ENCODE measurements at regions not wholly inside any gene's neighbourhood (a gene's known extent, or its start where the extent isn't known, plus 50 kb on each side); places are given as distances from the start of the nearest gene placed in this dataset.

GRCh38 chr4:149136951-149137620 is 678.6 kb downstream of the IQCM start:
- ChIA-PET CTCF (no interaction called here), POLR2A (no interaction called here)

GRCh38 chr4:149135062-149135461 is 680.6 kb downstream of the IQCM start:
- CTCF ChIA-PET, result no interaction called here
- POLR2A ChIA-PET, result no interaction called here

- POLR2A ChIA-PET, result no interaction called here
- CTCF ChIA-PET, result no interaction called here
Observed at GRCh38 chr4:149121023-149121404, 678.8 kb upstream of the NR3C2 start.

- ChIA-PET CTCF (no interaction called here), POLR2A (no interaction called here)
Observed at GRCh38 chr4:149120331-149121022, 678.3 kb upstream of the NR3C2 start.

GRCh38 chr4:149116806-149117205 is 674.6 kb upstream of the NR3C2 start:
- CTCF ChIA-PET, result no interaction called here
- POLR2A ChIA-PET, result no interaction called here

GRCh38 chr4:149113804-149114430 is 671.7 kb upstream of the NR3C2 start:
- ChIA-PET CTCF (no interaction called here), POLR2A (no interaction called here)

GRCh38 chr4:149112109-149112508 is 669.9 kb upstream of the NR3C2 start:
- ChIA-PET CTCF (no interaction called here), POLR2A (no interaction called here)

GRCh38 chr4:149110481-149110880 is 668.3 kb upstream of the NR3C2 start:
- CTCF ChIA-PET, result no interaction called here
- POLR2A ChIA-PET, result no interaction called here

- POLR2A ChIA-PET, result no interaction called here
- CTCF ChIA-PET, result no interaction called here
Observed at GRCh38 chr4:149108626-149109025, 666.4 kb upstream of the NR3C2 start.

GRCh38 chr4:149102765-149103164 is 660.6 kb upstream of the NR3C2 start:
- ChIA-PET CTCF (no interaction called here), POLR2A (no interaction called here)

GRCh38 chr4:149101649-149102048 is 659.4 kb upstream of the NR3C2 start:
- CTCF ChIA-PET, result no interaction called here
- POLR2A ChIA-PET, result no interaction called here

- CTCF ChIA-PET, result no interaction called here
- POLR2A ChIA-PET, result no interaction called here
Observed at GRCh38 chr4:149095811-149096210, 653.6 kb upstream of the NR3C2 start.

GRCh38 chr4:149095001-149095400 is 652.8 kb upstream of the NR3C2 start:
- CTCF ChIA-PET, result no interaction called here
- POLR2A ChIA-PET, result no interaction called here

- ChIA-PET POLR2A (no interaction called here), CTCF (no interaction called here)
Observed at GRCh38 chr4:149084144-149084543, 641.9 kb upstream of the NR3C2 start.

GRCh38 chr4:149077181-149077580 is 635.0 kb upstream of the NR3C2 start:
- ChIA-PET POLR2A (no interaction called here), CTCF (no interaction called here)

- CTCF ChIA-PET, result no interaction called here
- POLR2A ChIA-PET, result no interaction called here
Observed at GRCh38 chr4:149076401-149076800, 634.2 kb upstream of the NR3C2 start.

- ChIA-PET CTCF (no interaction called here), POLR2A (no interaction called here)
Observed at GRCh38 chr4:149072384-149072783, 630.2 kb upstream of the NR3C2 start.

GRCh38 chr4:149065753-149066152 is 623.5 kb upstream of the NR3C2 start:
- POLR2A ChIA-PET, result no interaction called here
- CTCF ChIA-PET, result no interaction called here

GRCh38 chr4:149062997-149063396 is 620.8 kb upstream of the NR3C2 start:
- CTCF ChIA-PET, result interaction anchor here (0.7 kb wide), 1 partner anchor 1013 kb away, joined by 5 read pairs; no protein-coding TSS in a partner anchor

GRCh38 chr4:149057594-149057993 is 615.4 kb upstream of the NR3C2 start:
- POLR2A ChIA-PET, result no interaction called here
- CTCF ChIA-PET, result no interaction called here

More at GRCh38 chr4:149062997-149063396, 620.8 kb upstream of the NR3C2 start:
- POLR2A ChIA-PET, result no interaction called here

GRCh38 chr4:149056615-149057014 is 614.4 kb upstream of the NR3C2 start:
- POLR2A ChIA-PET, result no interaction called here
- CTCF ChIA-PET, result no interaction called here

- POLR2A ChIA-PET, result no interaction called here
- CTCF ChIA-PET, result no interaction called here
Observed at GRCh38 chr4:149055624-149056023, 613.4 kb upstream of the NR3C2 start.
